Peyer's patch (tissue), 4 donors: ENCODE measurements at regions not wholly inside any gene's neighbourhood (a gene's known extent, or its start where the extent isn't known, plus 50 kb on each side); places are given as distances from the start of the nearest gene placed in this dataset.

Source experiments
- POLR2A ChIP-seq, 2 donors: fragments of 450-650 bp; IDR thresholded peaks; one replicate each; pipeline ENCODE4 v1.5.1; 2017; ENCODE audit warnings: antibody characterized with exemption in 2 of 2, mild to moderate bottlenecking in 2 of 2, moderate library complexity in 2 of 2
- TF ChIP-seq, protein P1 (sequence below), 6 experiments: fragments of 450-650 bp in 4 of 6; fragments of 200-600 bp in 2 of 6; sonication (generic) in 1 of 6; IDR thresholded peaks; one replicate each; pipeline ENCODE4 v1.5.1; 2017 to 2019; ENCODE audit warnings: antibody characterized with exemption in 6 of 6, mild to moderate bottlenecking in 3 of 6, moderate library complexity in 1 of 6

DNA sequence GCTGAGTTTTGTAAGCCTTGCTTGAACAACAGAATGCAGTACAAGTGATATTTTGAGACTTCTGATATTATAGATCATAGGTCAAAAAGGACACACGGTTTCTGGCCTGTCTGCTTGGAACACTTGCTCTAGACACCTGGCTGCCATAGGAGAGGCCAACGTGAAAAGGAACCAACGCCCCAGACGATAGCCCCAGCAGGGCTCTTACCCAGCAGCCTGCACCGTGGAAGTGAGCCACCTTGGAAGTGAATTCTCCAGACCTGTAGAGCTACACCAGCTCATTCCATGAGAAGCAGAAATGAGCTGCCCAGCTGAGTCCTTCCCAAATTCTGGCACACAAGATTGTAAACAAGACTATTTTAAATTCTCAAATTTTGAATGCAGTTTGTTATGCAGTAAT lies 323.1 kb downstream of the FBXO8 start:
- TF ChIP-seq, protein P1, sequence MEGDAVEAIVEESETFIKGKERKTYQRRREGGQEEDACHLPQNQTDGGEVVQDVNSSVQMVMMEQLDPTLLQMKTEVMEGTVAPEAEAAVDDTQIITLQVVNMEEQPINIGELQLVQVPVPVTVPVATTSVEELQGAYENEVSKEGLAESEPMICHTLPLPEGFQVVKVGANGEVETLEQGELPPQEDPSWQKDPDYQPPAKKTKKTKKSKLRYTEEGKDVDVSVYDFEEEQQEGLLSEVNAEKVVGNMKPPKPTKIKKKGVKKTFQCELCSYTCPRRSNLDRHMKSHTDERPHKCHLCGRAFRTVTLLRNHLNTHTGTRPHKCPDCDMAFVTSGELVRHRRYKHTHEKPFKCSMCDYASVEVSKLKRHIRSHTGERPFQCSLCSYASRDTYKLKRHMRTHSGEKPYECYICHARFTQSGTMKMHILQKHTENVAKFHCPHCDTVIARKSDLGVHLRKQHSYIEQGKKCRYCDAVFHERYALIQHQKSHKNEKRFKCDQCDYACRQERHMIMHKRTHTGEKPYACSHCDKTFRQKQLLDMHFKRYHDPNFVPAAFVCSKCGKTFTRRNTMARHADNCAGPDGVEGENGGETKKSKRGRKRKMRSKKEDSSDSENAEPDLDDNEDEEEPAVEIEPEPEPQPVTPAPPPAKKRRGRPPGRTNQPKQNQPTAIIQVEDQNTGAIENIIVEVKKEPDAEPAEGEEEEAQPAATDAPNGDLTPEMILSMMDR (IDR thresholded peaks at IDR 0.05), result no peak
- no peak for TF ChIP-seq POLR2A (IDR thresholded peaks at IDR 0.05)
